CD4-positive, alpha-beta T cell (primary cell): ENCODE measurements at regions not wholly inside any gene's neighbourhood (a gene's known extent, or its start where the extent isn't known, plus 50 kb on each side); places are given as distances from the start of the nearest gene placed in this dataset.

Experiments
- ATAC-seq: fragments of 200-7000 bp; cut with Tn5 transposase; one replicate; pipeline ENCODE4 v1.10.0; 2022; ENCODE audit warnings: mild to moderate bottlenecking; ENCODE audit not compliant: poor library complexity
- CTCF ChIA-PET: fragments of 350-600 bp; sonication (Branson Sonifier 250); formaldehyde crosslinking; loops from one replicate; lab custom pipeline; 2021; ENCODE audit warnings: antibody characterized with exemption, inconsistent platforms; lab: Charles Lee
- POLR2A ChIA-PET: fragments of 350-600 bp; sonication (Branson Sonifier 250); formaldehyde crosslinking; loops from one replicate; lab custom pipeline; 2021; ENCODE audit warnings: antibody characterized with exemption, inconsistent platforms; lab: Charles Lee
- DNase-seq, 14 experiments: peaks; one replicate each; pipeline ENCODE4 v3.0.0-alpha.2; 2013 to 2020; ENCODE audit warnings: mixed read lengths in 2 of 14
- H3K27ac ChIP-seq, 2 donors: one replicate each; pipeline versions ENCODE4 v1.5.1 to v1.7.0; 2013; ENCODE audit warnings: low read length in 2 of 2, low read depth in 1 of 2, mild to moderate bottlenecking in 1 of 2
- H3K27me3 ChIP-seq, 2 experiments: 1 replicate in 1 of 2; 2 replicates in 1 of 2; pipeline versions ENCODE4 v1.6.1 to v1.7.0; 2013; ENCODE audit warnings: low read length in 2 of 2, control low read depth in 1 of 2, mild to moderate bottlenecking in 1 of 2, moderate library complexity in 1 of 2; ENCODE audit not compliant: insufficient read depth in 2 of 2, control insufficient read depth in 1 of 2
- H3K36me3 ChIP-seq: one replicate; pipeline ENCODE4 v1.6.1; 2013; ENCODE audit warnings: low read length, control low read depth; ENCODE audit not compliant: insufficient read depth
- H3K4me1 ChIP-seq: one replicate; pipeline ENCODE4 v1.6.1; 2013; ENCODE audit warnings: low read length, control low read depth; ENCODE audit not compliant: insufficient read depth
- H3K4me3 ChIP-seq: one replicate; pipeline ENCODE4 v1.5.1; 2013; ENCODE audit warnings: mild to moderate bottlenecking, low read length, moderate library complexity
- H3K9me3 ChIP-seq, 2 experiments: 1 replicate in 1 of 2; 2 replicates in 1 of 2; pipeline versions ENCODE4 v1.6.1 to v1.7.0; 2013; ENCODE audit warnings: low read length in 2 of 2, mild to moderate bottlenecking in 2 of 2, control low read depth in 1 of 2, moderate library complexity in 1 of 2; ENCODE audit not compliant: control insufficient read depth in 1 of 2, insufficient read depth in 1 of 2
- H3K27ac Mint-ChIP-seq: one replicate; pipeline ENCODE4 v1.8.0; 2020; ENCODE audit warnings: mixed read lengths
- H3K27me3 Mint-ChIP-seq: one replicate; pipeline ENCODE4 v1.8.0; 2021; ENCODE audit warnings: mixed read lengths
- H3K36me3 Mint-ChIP-seq: one replicate; pipeline ENCODE4 v1.8.0; 2021; ENCODE audit warnings: low read depth, mixed read lengths
- H3K4me1 Mint-ChIP-seq: one replicate; pipeline ENCODE4 v1.8.0; 2021; ENCODE audit warnings: low read depth, mixed read lengths
- H3K4me3 Mint-ChIP-seq: one replicate; pipeline ENCODE4 v1.8.0; 2020; ENCODE audit warnings: mild to moderate bottlenecking, mixed read lengths
- H3K9me3 Mint-ChIP-seq: one replicate; pipeline ENCODE4 v1.8.0; 2020; ENCODE audit warnings: mixed read lengths
- intact Hi-C, 2 experiments: fragments of 100-400 bp; cut with DNase I in 1 of 2; cut with micrococcal nuclease in 1 of 2; formaldehyde crosslinking; loops; one replicate each; pipeline versions ENCODE4 v1.15.1 to v1.9.0; 2023 to 2025; cut with DNase I, micrococcal nuclease
- TF ChIP-seq, protein P1 (sequence below): fragments of 200-600 bp; IDR thresholded peaks from one replicate; pipeline ENCODE4 v1.8.0; 2022; ENCODE audit warnings: antibody characterized with exemption, mild to moderate bottlenecking

- ATAC-seq (no peak), DNase-seq (no peak)
- ChIA-PET POLR2A (no interaction called here), CTCF (no interaction called here)
- Mint-ChIP-seq H3K9me3 (peaks cover 4% of the 10 kb centered on the region), H3K4me1 (no peaks in the 10 kb centered on the region), H3K4me3 (no peak overlapping the region), H3K27me3 (no peaks in the 10 kb centered on the region), H3K36me3 (no peaks in the 10 kb centered on the region), H3K27ac (no peak overlapping the region)
- peaks cover 0 to 4% of the 10 kb centered on the region in 2 experiments for H3K9me3 ChIP-seq
- TF ChIP-seq, protein P1, sequence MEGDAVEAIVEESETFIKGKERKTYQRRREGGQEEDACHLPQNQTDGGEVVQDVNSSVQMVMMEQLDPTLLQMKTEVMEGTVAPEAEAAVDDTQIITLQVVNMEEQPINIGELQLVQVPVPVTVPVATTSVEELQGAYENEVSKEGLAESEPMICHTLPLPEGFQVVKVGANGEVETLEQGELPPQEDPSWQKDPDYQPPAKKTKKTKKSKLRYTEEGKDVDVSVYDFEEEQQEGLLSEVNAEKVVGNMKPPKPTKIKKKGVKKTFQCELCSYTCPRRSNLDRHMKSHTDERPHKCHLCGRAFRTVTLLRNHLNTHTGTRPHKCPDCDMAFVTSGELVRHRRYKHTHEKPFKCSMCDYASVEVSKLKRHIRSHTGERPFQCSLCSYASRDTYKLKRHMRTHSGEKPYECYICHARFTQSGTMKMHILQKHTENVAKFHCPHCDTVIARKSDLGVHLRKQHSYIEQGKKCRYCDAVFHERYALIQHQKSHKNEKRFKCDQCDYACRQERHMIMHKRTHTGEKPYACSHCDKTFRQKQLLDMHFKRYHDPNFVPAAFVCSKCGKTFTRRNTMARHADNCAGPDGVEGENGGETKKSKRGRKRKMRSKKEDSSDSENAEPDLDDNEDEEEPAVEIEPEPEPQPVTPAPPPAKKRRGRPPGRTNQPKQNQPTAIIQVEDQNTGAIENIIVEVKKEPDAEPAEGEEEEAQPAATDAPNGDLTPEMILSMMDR = no peak
- H3K4me3 ChIP-seq = no peak overlapping the region
- no peaks in the 10 kb centered on the region for H3K4me1 ChIP-seq
- H3K36me3 ChIP-seq = no peaks in the 10 kb centered on the region
- H3K27ac ChIP-seq = no peak overlapping the region
- intact Hi-C loops = no loop called here
- H3K27me3 ChIP-seq = no peaks in the 10 kb centered on the region
Measured at GRCh38 chr12:17618831-17619230, 471.2 kb downstream of the RERGL start.

GRCh38 chr12:17609701-17610100 is 480.3 kb downstream of the RERGL start:
- ATAC-seq (no peak), DNase-seq (no peak)
- Mint-ChIP-seq H3K4me1 (no peaks in the 10 kb centered on the region), H3K9me3 (peaks cover 3% of the 10 kb centered on the region), H3K27ac (no peak overlapping the region), H3K36me3 (no peaks in the 10 kb centered on the region), H3K4me3 (no peak overlapping the region), H3K27me3 (no peaks in the 10 kb centered on the region)
- intact Hi-C loops = no loop called here
- TF ChIP-seq, protein P1 = no peak
- H3K4me1 ChIP-seq = no peaks in the 10 kb centered on the region
- H3K27ac ChIP-seq = no peak overlapping the region
- CTCF ChIA-PET = no interaction called here
- no peaks in the 10 kb centered on the region for H3K9me3 ChIP-seq
- no peaks in the 10 kb centered on the region for H3K36me3 ChIP-seq
- H3K4me3 ChIP-seq = no peak overlapping the region
- POLR2A ChIA-PET = no interaction called here
- no peaks in the 10 kb centered on the region for H3K27me3 ChIP-seq

GRCh38 chr12:17609153-17609552 is 480.8 kb downstream of the RERGL start:
- no peak overlapping the region for H3K27ac ChIP-seq
- peaks cover 3% of the 10 kb centered on the region for H3K9me3 Mint-ChIP-seq
- ChIA-PET CTCF (no interaction called here), POLR2A (no interaction called here)
- H3K27me3 Mint-ChIP-seq = no peaks in the 10 kb centered on the region
- H3K9me3 ChIP-seq = no peaks in the 10 kb centered on the region
- no peaks in the 10 kb centered on the region for H3K27me3 ChIP-seq
- H3K4me1 ChIP-seq = no peaks in the 10 kb centered on the region
- ATAC-seq = no peak
- H3K27ac Mint-ChIP-seq = no peak overlapping the region
- H3K4me1 Mint-ChIP-seq = no peaks in the 10 kb centered on the region
- TF ChIP-seq, protein P1 = no peak
- no peaks in the 10 kb centered on the region for H3K36me3 Mint-ChIP-seq
- H3K4me3 ChIP-seq = no peak overlapping the region
- no peak for DNase-seq
- H3K36me3 ChIP-seq = no peaks in the 10 kb centered on the region
- intact Hi-C loops = no loop called here
- H3K4me3 Mint-ChIP-seq = no peak overlapping the region
